ENCODE measurements at regions not wholly inside any gene's neighbourhood (a gene's known extent, or its start where the extent isn't known, plus 50 kb on each side); places are given as distances from the start of the nearest gene placed in this dataset.
"Not testable (repeated sequence)": the region's sequence is repeated elsewhere in the genome, so short reads cannot be mapped to it uniquely, and the experiment has no call there.

DNA sequence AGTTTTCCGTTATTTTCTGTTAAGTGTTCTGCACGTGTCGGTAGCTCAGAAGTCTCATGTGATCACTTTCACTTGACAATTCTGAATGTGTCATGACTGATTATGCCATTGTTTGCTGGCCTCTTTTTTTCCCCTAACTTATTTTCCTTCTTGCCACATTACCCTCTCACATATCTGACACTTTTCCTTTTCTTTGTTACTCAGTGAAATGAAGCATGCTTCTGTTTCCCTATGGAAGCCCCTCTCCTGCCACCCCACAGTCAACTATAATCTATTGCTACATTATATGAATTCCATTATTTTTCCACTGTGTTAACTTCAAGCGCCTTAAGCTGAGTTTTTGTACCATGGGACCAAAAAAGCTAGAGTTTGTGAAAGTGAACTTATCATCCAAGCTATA is 531.6 kb upstream of the HS3ST5 start:
- ChIA-PET CTCF (no interaction called here), POLR2A (no interaction called here)
- Histone ChIP-seq H3K36me3 (ENCODE audit: control insufficient read depth, insufficient read depth, low read length) (no peaks in the 10 kb centered on the region), H3K4me3 (ENCODE audit: low read depth, low read length) (no peak overlapping the region), H3K27me3 (ENCODE audit: control insufficient read depth, insufficient read depth, low read length) (no peaks in the 10 kb centered on the region)
- DNase-seq (ENCODE audit: low read depth), result no peak
- TF ChIP-seq, protein P1, sequence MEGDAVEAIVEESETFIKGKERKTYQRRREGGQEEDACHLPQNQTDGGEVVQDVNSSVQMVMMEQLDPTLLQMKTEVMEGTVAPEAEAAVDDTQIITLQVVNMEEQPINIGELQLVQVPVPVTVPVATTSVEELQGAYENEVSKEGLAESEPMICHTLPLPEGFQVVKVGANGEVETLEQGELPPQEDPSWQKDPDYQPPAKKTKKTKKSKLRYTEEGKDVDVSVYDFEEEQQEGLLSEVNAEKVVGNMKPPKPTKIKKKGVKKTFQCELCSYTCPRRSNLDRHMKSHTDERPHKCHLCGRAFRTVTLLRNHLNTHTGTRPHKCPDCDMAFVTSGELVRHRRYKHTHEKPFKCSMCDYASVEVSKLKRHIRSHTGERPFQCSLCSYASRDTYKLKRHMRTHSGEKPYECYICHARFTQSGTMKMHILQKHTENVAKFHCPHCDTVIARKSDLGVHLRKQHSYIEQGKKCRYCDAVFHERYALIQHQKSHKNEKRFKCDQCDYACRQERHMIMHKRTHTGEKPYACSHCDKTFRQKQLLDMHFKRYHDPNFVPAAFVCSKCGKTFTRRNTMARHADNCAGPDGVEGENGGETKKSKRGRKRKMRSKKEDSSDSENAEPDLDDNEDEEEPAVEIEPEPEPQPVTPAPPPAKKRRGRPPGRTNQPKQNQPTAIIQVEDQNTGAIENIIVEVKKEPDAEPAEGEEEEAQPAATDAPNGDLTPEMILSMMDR (IDR thresholded peaks at IDR 0.05; ENCODE audit: insufficient read depth, low read depth, low read length), result no peak

DNA sequence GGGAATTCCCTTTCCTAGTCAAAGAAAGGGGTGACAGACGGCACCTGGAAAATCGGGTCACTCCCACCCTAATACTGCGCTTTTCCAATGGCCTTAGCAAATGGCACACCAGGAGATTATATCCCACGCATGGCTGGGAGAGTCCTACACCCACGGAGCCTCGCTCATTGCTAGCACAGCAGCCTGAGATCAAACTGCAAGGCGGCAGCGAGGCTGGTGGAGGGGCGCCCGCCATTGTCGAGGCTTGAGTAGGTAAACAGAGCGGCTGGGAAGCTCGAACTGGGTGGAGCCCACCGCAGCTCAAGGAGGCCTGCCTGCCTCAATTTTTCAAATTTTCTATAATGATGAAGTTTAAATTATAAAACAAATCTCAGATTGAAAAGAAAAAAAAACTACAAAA is 522.7 kb upstream of the HS3ST5 start:
- H3K4me3 ChIP-seq (ENCODE audit: low read depth, low read length); CTCF ChIA-PET; H3K27me3 ChIP-seq (ENCODE audit: control insufficient read depth, insufficient read depth, low read length); H3K36me3 ChIP-seq (ENCODE audit: control insufficient read depth, insufficient read depth, low read length); POLR2A ChIA-PET; DNase-seq (ENCODE audit: low read depth): not testable (repeated sequence)

DNA sequence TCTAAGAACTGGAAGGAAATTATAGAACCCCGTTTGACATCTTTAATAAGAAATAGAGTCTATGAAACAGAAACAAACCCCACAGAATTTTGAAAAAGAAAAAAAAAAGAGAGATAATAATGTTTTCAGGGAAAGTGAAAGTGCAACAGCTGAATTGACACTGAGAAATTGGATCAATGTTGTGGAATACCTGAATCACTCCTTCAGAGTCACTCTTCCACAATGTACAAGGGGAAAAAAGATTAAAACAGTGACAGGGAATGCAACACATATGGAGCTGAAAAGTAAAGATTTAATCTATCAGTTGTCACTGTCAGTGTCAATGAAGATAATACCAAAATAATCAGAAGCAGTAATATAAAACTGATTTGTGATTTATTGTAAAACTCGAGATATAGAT is 520.8 kb upstream of the HS3ST5 start:
- Histone ChIP-seq H3K36me3 (ENCODE audit: control insufficient read depth, insufficient read depth, low read length) (no peaks in the 10 kb centered on the region), H3K27me3 (ENCODE audit: control insufficient read depth, insufficient read depth, low read length) (no peaks in the 10 kb centered on the region), H3K4me3 (ENCODE audit: low read depth, low read length) (no peak overlapping the region)
- CTCF ChIA-PET, result no interaction called here
- TF ChIP-seq, protein P1 (IDR thresholded peaks at IDR 0.05; ENCODE audit: insufficient read depth, low read depth, low read length), result no peak
- no peak for DNase-seq (ENCODE audit: low read depth)
- POLR2A ChIA-PET, result no interaction called here

DNA sequence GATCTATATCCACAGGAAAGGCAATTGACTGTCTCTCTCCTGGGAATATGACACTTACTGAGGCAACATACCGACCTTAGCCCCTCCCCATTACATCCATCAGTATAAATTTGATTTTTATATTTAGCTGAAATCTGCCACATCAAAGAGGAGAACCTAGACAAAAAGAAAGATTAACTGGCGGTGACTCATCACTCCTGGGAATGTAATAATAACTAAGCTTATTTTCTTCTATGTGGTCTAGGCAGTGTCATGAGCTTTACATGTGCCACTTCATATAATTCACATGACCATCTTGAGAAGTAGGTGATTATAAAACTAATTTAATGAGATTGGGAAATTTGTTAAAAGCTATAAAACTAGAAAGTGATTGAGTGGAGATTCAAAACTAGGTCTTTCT is 520.0 kb upstream of the HS3ST5 start:
- Histone ChIP-seq H3K4me3 (ENCODE audit: low read depth, low read length) (no peak overlapping the region), H3K36me3 (ENCODE audit: control insufficient read depth, insufficient read depth, low read length) (no peaks in the 10 kb centered on the region), H3K27me3 (ENCODE audit: control insufficient read depth, insufficient read depth, low read length) (no peaks in the 10 kb centered on the region)
- TF ChIP-seq, protein P1 (IDR thresholded peaks at IDR 0.05; ENCODE audit: insufficient read depth, low read depth, low read length), result no peak
- CTCF ChIA-PET, result no interaction called here
- DNase-seq (ENCODE audit: low read depth), result no peak
- POLR2A ChIA-PET, result no interaction called here

DNA sequence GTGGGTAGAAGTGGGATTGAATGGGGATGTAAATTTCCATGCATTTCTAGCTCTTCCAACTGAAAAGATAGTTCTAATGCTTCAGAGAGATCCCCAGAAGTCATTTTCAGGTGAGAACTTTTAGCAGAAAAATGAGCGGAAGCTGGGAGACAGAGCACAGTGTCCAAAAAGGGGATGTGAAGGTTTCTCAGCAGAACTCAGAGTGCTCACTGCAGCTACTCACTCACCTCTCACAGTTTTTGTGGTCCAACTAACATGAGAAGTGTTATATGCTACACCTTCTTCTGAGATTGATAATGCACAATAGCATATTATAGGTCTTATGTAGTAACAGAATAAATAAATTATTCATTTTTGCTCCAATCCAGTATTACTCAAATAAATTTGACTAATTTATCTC is 519.2 kb upstream of the HS3ST5 start:
- ChIA-PET POLR2A (no interaction called here), CTCF (no interaction called here)
- TF ChIP-seq, protein P1 (IDR thresholded peaks at IDR 0.05; ENCODE audit: insufficient read depth, low read depth, low read length), result no peak
- no peak overlapping the region for H3K4me3 ChIP-seq (ENCODE audit: low read depth, low read length)
- no peaks in the 10 kb centered on the region for H3K27me3 ChIP-seq (ENCODE audit: control insufficient read depth, insufficient read depth, low read length)
- DNase-seq (ENCODE audit: low read depth), result no peak
- H3K36me3 ChIP-seq (ENCODE audit: control insufficient read depth, insufficient read depth, low read length), result no peaks in the 10 kb centered on the region

DNA sequence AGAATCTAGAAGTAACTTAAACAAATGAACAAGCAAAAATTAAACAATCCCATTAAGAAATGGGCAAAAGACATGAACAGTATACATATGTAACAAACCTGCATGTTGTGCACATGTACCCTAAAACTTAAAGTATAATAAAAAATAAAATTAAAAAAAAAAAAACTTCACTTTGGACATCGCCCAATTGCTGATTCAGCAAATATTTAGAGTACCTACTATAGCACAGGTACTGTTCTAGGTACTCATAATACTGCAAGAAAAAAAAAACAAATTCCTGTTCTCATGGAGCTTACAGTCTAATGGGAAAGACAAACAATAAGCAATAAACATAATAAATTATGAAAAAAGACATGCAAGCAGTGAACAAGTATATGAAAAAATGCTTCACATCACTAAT is 501.5 kb upstream of the HS3ST5 start:
- no peak for DNase-seq (ENCODE audit: low read depth)
- TF ChIP-seq, protein P1 (IDR thresholded peaks at IDR 0.05; ENCODE audit: insufficient read depth, low read depth, low read length), result no peak
- POLR2A ChIA-PET, result no interaction called here
- CTCF ChIA-PET, result no interaction called here
- Histone ChIP-seq H3K36me3 (ENCODE audit: control insufficient read depth, insufficient read depth, low read length) (no peaks in the 10 kb centered on the region), H3K4me3 (ENCODE audit: low read depth, low read length) (no peak overlapping the region), H3K27me3 (ENCODE audit: control insufficient read depth, insufficient read depth, low read length) (no peaks in the 10 kb centered on the region)
